Gastrocnemius medialis (tissue), 4 donors: ENCODE measurements at regions not wholly inside any gene's neighbourhood (a gene's known extent, or its start where the extent isn't known, plus 50 kb on each side); places are given as distances from the start of the nearest gene placed in this dataset.

Experiments used
- ATAC-seq, 2 donors: fragments of 150-250 bp; one replicate each; pipeline ENCODE4 v1.9.1; 2016
- DNase-seq, 2 donors: peaks; one replicate each; pipeline ENCODE4 v3.0.0-alpha.2; 2019
- H3K27ac ChIP-seq, 4 donors: fragments of 200-600 bp; sonication (generic); 1 replicate in 1 of 4; 2 replicates in 3 of 4; pipeline ENCODE4 v1.5.1; 2016 to 2018; ENCODE audit warnings: mild to moderate bottlenecking in 2 of 4, moderate library complexity in 1 of 4
- H3K27me3 ChIP-seq, 3 donors: fragments of 200-600 bp; sonication (generic) in 2 of 3; 1 replicate in 1 of 3; 2 replicates in 2 of 3; pipeline versions ENCODE4 v1.5.1 to v1.6.0; 2016 to 2019; ENCODE audit warnings: mild to moderate bottlenecking in 1 of 3, moderate library complexity in 1 of 3
- H3K36me3 ChIP-seq, 2 donors: fragments of 200-600 bp; sonication (generic) in 1 of 2; one replicate each; pipeline ENCODE4 v1.5.1; 2017 to 2018
- H3K4me1 ChIP-seq, 2 donors: fragments of 200-600 bp; sonication (generic) in 1 of 2; one replicate each; pipeline ENCODE4 v1.5.1; 2016 to 2017; ENCODE audit warnings: mild to moderate bottlenecking in 2 of 2
- H3K4me3 ChIP-seq, 4 donors: fragments of 200-600 bp; sonication (generic) in 3 of 4; 1 replicate in 1 of 4; 2 replicates in 3 of 4; pipeline ENCODE4 v1.5.1; 2016 to 2019; ENCODE audit warnings: mild to moderate bottlenecking in 2 of 4
- H3K9me3 ChIP-seq, 3 donors: fragments of 200-600 bp; sonication (generic) in 2 of 3; 1 replicate in 1 of 3; 2 replicates in 2 of 3; pipeline ENCODE4 v1.5.1; 2016 to 2019
- POLR2A ChIP-seq, 2 donors: fragments of 450-650 bp; IDR thresholded peaks; one replicate each; pipeline ENCODE4 v1.6.1; 2017; ENCODE audit warnings: antibody characterized with exemption in 2 of 2, mild to moderate bottlenecking in 2 of 2, moderate library complexity in 2 of 2
- in situ Hi-C, 4 donors: fragments of 200-750 bp; cut with MboI; loops; one replicate each; pipeline versions ENCODE4 v1.15.0 to v1.8.0; 2017; ENCODE audit warnings: low sequenced_read_pairs in 4 of 4
- intact Hi-C: fragments of 100-400 bp; cut with DNase I; formaldehyde crosslinking; loops from one replicate; pipeline ENCODE4 v1.15.1; 2023; ENCODE audit warnings: low total_unique reads
- TF ChIP-seq, protein P1 (sequence below), 5 experiments: fragments of 450-650 bp in 3 of 5; fragments of 200-600 bp in 2 of 5; sonication (generic) in 2 of 5; IDR thresholded peaks in 4 of 5; conservative IDR thresholded peaks in 1 of 5; 1 replicate in 4 of 5; 2 replicates in 1 of 5; pipeline ENCODE4 v1.5.1; 2016 to 2019; ENCODE audit warnings: antibody characterized with exemption in 5 of 5, mild to moderate bottlenecking in 3 of 5, moderate library complexity in 3 of 5

DNA sequence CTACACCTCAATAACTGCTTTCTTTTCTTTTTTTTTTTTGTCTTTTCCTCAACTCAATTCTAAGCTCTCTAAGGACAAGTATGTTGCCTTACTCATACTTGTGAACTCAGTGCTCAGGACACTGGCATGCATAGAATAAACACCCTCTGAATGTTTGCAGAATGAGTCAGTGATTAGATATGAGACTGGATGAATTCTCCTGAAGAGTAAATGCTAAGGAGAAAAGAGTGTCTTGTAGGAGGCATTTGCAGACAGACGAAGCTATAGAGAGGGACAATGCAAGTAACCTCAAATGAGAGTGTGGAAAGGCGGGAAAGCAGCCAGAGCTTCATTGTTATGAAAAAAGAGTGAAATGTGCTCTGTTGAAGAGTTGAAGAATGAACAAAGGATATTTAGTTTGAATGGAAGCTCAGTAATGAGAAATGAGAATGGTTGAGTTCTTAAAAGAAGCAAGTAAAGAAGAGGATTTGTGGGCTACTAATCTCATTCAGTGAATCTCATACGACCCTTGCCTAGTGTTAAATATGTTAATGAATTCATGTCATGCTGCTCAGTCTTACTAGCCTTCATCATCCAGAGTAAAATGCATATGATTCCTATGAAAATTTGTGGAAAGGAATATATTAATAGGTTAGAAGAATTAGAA lies 166.1 kb upstream of the DPYD start:
- Histone ChIP-seq H3K9me3 (no peaks in the 10 kb centered on the region), H3K4me1 (no peaks in the 10 kb centered on the region), H3K36me3 (no peaks in the 10 kb centered on the region), H3K4me3 (no peak overlapping the region), H3K27ac (no peak overlapping the region), H3K27me3 (no peaks in the 10 kb centered on the region)
- no peak for DNase-seq
- no peak for ATAC-seq
- intact Hi-C loops, result no loop called here
- TF ChIP-seq, protein P1, sequence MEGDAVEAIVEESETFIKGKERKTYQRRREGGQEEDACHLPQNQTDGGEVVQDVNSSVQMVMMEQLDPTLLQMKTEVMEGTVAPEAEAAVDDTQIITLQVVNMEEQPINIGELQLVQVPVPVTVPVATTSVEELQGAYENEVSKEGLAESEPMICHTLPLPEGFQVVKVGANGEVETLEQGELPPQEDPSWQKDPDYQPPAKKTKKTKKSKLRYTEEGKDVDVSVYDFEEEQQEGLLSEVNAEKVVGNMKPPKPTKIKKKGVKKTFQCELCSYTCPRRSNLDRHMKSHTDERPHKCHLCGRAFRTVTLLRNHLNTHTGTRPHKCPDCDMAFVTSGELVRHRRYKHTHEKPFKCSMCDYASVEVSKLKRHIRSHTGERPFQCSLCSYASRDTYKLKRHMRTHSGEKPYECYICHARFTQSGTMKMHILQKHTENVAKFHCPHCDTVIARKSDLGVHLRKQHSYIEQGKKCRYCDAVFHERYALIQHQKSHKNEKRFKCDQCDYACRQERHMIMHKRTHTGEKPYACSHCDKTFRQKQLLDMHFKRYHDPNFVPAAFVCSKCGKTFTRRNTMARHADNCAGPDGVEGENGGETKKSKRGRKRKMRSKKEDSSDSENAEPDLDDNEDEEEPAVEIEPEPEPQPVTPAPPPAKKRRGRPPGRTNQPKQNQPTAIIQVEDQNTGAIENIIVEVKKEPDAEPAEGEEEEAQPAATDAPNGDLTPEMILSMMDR (IDR thresholded peaks at IDR 0.05 in 4 of 5, conservative IDR thresholded peaks at IDR 0.05 in 1 of 5), result no peak
- no peak for TF ChIP-seq POLR2A (IDR thresholded peaks at IDR 0.05)
- in situ Hi-C loops, result no loop called here

DNA sequence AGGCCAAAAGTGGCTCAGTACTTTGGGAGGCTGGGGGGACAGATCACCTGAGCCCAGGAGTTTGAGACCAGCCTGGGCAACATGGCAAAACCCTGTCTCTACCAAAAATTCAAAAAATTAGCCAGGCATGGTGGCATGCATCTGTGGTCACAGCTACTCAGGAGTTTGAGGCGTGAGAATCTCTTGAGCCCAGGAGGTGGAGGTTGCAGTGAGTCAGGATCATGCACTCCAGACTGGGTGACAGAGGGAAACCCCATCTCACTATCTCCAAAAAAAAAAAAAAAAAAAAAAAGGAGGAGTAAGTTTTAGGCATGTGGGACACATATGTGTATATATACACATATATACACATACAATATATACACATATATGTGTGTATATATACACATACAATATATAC lies 165.3 kb upstream of the DPYD start:
- ATAC-seq, result no peak

DNA sequence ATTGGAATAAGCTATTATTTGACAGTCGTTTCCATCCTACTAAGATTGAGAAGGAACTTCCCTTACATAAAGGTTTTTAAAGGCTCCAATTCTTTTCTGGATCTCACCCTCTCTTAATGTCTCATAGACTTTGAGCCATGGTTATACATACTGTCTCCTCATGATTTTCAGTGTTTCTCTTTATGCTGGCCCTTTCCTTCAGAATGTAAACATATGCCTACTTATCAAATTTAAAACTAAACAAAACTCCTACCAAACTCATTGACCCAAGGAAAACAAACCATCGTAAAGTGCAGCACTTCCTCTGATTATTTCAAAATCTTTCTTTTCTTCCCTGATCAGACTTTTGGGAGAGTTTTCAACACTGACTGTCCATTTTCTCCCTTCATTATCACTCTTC lies 163.4 kb upstream of the DPYD start:
- Histone ChIP-seq H3K9me3 (no peaks in the 10 kb centered on the region), H3K4me3 (no peak overlapping the region), H3K27me3 (no peaks in the 10 kb centered on the region), H3K27ac (no peak overlapping the region), H3K36me3 (no peaks in the 10 kb centered on the region), H3K4me1 (no peaks in the 10 kb centered on the region)
- in situ Hi-C loops, result no loop called here
- ATAC-seq (no peak), DNase-seq (no peak)
- intact Hi-C loops, result no loop called here
- TF ChIP-seq, protein P1 (IDR thresholded peaks at IDR 0.05 in 4 of 5, conservative IDR thresholded peaks at IDR 0.05 in 1 of 5), result no peak
- no peak for TF ChIP-seq POLR2A (IDR thresholded peaks at IDR 0.05)

More for the DNA sequence above, 165.3 kb upstream of the DPYD start:
- no peak overlapping the region for H3K27ac ChIP-seq
- intact Hi-C loops, result no loop called here
- in situ Hi-C loops, result no loop called here
- no peaks in the 10 kb centered on the region for H3K4me1 ChIP-seq
- no peak overlapping the region for H3K4me3 ChIP-seq
- no peak for DNase-seq
- H3K9me3 ChIP-seq, result no peaks in the 10 kb centered on the region
- H3K36me3 ChIP-seq, result no peaks in the 10 kb centered on the region
- TF ChIP-seq, protein P1 (IDR thresholded peaks at IDR 0.05 in 4 of 5, conservative IDR thresholded peaks at IDR 0.05 in 1 of 5), result no peak
- TF ChIP-seq POLR2A (IDR thresholded peaks at IDR 0.05), result no peak
- no peaks in the 10 kb centered on the region for H3K27me3 ChIP-seq

DNA sequence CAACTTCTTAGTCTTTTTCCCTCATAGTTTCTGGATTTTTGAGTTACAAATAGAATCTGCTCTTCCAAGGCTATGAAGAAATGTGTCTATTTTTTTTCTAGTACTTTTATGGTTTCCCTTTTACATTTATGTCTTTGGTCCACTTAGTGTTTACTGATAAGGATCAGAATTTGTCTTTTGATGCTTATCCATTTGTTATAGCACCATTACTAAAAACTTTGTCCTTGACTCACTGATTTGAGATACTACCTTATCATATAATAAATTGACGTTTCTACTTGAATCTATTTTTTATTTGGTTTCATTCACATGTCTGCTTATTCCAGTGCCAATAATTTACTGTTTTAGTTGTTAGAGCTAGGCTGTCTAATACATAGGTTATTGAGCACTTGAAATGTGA lies 161.1 kb upstream of the DPYD start:
- Histone ChIP-seq H3K27me3 (no peaks in the 10 kb centered on the region), H3K4me3 (no peak overlapping the region), H3K36me3 (no peaks in the 10 kb centered on the region), H3K4me1 (no peaks in the 10 kb centered on the region), H3K27ac (no peak overlapping the region), H3K9me3 (no peaks in the 10 kb centered on the region)
- TF ChIP-seq, protein P1 (IDR thresholded peaks at IDR 0.05 in 4 of 5, conservative IDR thresholded peaks at IDR 0.05 in 1 of 5), result no peak
- TF ChIP-seq POLR2A (IDR thresholded peaks at IDR 0.05), result no peak
- no peak for DNase-seq
- ATAC-seq, result no peak
- in situ Hi-C loops, result no loop called here
- intact Hi-C loops, result no loop called here

DNA sequence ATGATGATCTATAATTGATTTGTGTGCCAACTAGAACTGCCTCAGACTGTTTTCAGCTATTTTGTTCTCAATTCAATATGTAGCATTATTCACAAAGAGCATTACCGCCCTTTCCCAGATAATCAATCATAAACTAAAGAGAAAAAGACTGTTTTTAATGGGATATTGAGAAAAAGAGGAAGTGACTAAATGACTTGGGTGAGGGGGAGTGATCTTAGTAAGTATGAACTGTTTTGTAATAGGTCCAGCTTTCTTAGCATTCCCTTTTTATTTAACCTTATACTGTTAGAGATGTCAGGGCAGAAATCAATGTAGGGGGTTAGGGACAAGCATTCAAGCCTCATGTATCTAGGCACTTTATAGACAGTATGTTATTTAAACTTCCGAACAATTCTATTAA lies 157.8 kb upstream of the DPYD start:
- H3K9me3 ChIP-seq, result no peaks in the 10 kb centered on the region
- intact Hi-C loops (no loop called here), in situ Hi-C loops (no loop called here)
- H3K27ac ChIP-seq, result no peak overlapping the region
- H3K4me1 ChIP-seq, result no peaks in the 10 kb centered on the region
- TF ChIP-seq, protein P1 (IDR thresholded peaks at IDR 0.05 in 4 of 5, conservative IDR thresholded peaks at IDR 0.05 in 1 of 5), result no peak
- TF ChIP-seq POLR2A (IDR thresholded peaks at IDR 0.05), result no peak
- no peaks in the 10 kb centered on the region for H3K36me3 ChIP-seq
- ATAC-seq (no peak), DNase-seq (no peak)
- no peaks in the 10 kb centered on the region for H3K27me3 ChIP-seq
- H3K4me3 ChIP-seq, result no peak overlapping the region
